ENCODE measurements at regions not wholly inside any gene's neighbourhood (a gene's known extent, or its start where the extent isn't known, plus 50 kb on each side); places are given as distances from the start of the nearest gene placed in this dataset.

DNA sequence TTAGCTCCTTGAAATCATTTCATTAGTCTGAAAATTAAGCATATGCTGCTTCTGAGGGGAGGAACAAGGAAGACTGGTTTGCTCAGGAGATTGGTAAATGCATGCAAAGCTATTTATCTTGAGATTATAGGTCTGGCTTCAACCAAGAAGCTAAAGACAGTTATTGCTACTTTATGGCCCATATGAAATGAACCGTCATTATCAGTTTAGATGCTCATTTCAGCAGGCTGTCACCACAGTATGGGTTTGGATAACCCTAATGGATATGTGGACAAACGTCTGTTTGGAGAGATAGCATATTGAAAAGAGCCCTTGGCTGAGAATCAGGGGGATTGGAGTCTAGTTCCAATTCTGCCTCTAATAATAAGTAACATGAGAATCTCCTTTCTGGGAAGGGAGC, 922.6 kb downstream of the TUSC7 start:
- in situ Hi-C loops (cut with HindIII; ENCODE audit: low pct_unique_long_range_greater_than_20kb, low sequenced_read_pairs): no loop called here
- no peak for DNase-seq (ENCODE audit: low read depth)

DNA sequence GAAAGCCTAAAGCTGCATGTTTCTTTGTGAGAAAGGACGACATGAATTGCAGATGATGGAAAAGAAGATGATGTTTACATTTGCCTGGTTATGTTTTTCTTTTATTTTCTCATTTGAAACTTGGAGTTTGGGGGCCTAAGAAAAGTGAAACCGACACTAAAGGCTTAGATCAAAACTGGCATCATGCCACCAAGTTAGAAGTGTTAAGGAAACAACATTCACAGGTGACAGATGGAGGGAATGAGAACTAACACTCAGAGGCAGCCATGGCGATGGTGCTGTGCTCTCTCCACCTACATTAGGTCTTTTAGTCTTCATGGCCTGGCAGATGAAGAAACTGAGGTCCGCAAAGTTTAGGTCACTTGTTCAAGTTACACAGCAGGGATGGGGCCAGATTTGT, 923.6 kb downstream of the TUSC7 start:
- no peak for DNase-seq (ENCODE audit: low read depth)
- in situ Hi-C loops (cut with HindIII; ENCODE audit: low pct_unique_long_range_greater_than_20kb, low sequenced_read_pairs): no loop called here

DNA sequence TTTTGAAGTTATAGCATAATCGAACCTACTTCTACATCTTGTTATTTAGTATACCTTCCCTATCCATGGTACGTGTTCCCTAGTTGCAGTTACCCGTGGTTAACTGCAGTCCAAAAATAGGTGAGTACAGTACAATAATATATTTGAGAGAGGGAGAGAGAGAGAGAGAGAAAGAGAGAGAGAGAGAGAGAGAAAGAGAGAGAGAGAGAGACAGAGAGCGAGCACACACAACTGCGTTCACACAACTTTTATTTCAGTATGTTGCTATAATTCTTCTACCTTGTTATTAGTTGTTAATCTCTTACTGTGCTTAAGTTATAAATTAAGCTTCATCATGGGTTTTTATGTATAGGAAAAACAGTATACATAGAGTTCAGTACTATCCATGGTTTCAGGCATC, 928.1 kb downstream of the TUSC7 start:
- in situ Hi-C loops (cut with HindIII; ENCODE audit: low pct_unique_long_range_greater_than_20kb, low sequenced_read_pairs): no loop called here
- no peak for DNase-seq (ENCODE audit: low read depth)

DNA sequence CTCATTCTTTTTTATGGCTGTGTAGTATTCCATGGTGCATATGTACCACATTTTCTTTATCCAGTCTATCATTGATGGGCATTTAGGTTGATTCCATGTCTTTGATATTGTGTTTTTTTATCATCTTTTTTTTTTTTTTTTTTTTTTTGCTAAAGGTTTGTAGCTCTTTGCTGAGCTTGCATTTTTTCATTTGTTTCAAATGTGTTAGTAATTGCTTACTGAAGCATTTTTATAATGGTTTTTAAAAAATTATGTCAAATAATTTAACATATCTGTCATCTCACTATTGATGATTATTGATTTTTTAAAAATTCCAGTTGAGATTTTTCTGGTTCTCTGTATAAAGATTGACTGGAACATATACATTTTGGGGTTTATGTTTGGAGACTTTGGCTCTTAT, 934.6 kb downstream of the TUSC7 start:
- in situ Hi-C loops (cut with HindIII; ENCODE audit: low pct_unique_long_range_greater_than_20kb, low sequenced_read_pairs): no loop called here

DNA sequence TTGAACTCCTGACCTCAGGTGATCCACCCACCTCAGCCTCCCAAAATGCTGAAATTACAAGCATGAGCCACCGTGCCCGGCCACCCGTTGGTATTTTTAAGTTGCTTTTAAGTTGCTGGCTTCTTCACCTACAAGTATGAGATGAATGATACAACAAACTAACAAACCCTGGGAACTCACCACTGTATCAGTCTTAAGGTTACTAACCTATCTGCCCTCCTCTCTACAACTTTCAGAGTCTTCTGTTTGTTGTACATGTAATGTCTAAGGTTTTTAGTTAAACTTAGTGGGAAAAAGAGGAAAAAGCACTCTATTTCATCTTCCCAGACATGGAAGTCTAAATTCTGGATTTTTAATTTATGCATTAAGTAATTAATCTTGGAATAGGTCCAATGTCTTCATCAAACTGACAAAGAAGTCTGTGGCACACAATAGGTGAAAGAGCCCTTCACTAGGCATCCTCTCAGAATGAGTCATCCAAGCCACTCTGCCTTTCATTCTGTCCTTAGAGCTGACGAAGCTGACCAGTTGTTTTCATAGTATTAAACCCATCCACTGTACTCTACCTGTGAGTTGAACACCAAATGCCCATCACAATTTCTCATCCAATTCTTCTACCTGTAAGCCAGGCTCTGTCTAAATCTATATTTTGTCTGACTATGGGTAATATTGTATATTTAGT, 936.1 kb downstream of the TUSC7 start:
- in situ Hi-C loops (cut with HindIII; ENCODE audit: low pct_unique_long_range_greater_than_20kb, low sequenced_read_pairs): no loop called here
- no peak for DNase-seq (ENCODE audit: low read depth)

More for the DNA sequence above, 934.6 kb downstream of the TUSC7 start:
- no peak for DNase-seq (ENCODE audit: low read depth)

DNA sequence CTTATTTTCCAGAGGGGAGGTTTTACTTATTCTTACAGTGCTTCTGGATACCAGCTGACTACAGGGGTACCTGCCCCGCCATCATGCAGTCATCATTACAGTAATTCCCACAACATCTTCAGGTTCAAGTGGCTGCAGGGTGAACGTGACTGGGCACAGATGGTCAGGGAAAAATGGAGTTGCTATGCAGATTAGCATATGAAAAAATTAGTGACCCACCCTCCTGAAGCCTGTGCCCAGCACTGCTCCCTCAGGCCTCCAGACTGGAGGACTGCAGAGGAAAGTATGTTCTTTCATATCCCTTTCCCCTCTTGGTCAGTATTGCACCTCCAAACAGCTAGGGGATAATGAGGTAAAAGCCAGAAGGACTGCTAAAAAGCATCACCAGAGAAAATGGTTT, 937.9 kb downstream of the TUSC7 start:
- in situ Hi-C loops (cut with HindIII; ENCODE audit: low pct_unique_long_range_greater_than_20kb, low sequenced_read_pairs): no loop called here
- DNase-seq (ENCODE audit: low read depth): no peak

DNA sequence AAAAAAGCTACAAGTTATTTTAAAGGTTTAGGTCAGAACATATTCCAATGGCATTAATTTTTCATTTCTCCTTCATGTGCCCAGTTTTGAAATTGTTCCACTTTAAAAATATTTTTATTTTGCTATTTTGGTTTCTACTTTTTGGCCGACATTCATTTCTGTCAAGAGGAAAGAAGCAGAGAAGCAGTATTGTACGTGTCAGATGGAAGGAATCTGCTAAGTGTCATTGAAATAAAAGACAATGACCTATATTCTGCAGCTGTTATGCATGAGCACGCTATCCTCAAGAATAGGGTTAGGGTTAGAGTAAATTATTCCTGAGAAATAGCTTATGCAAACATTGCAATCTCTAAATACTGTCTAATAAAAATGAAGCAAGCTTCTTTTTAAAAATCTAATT, 941.7 kb downstream of the TUSC7 start:
- in situ Hi-C loops (cut with HindIII; ENCODE audit: low pct_unique_long_range_greater_than_20kb, low sequenced_read_pairs): no loop called here
- no peak for DNase-seq (ENCODE audit: low read depth)

DNA sequence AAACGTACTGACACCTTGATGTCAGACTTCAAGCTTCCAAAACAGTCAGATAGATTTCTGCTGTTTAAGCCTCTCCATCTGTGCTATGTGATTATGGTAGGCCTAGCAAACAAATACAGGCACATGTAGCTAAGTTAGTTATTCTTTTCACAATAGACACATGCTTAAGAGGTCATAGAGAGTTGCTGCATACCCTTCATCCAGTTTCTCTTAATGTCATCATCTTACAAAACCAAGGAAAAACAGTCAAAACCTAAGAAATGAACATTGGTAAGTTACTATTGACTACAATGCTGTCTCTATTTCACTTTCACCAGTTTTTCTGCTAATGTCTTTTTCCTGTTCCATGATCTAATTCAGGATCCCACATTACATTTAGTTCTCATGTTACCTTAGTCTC, 946.8 kb downstream of the TUSC7 start:
- no peak for DNase-seq (ENCODE audit: low read depth)
- in situ Hi-C loops (cut with HindIII; ENCODE audit: low pct_unique_long_range_greater_than_20kb, low sequenced_read_pairs): no loop called here

DNA sequence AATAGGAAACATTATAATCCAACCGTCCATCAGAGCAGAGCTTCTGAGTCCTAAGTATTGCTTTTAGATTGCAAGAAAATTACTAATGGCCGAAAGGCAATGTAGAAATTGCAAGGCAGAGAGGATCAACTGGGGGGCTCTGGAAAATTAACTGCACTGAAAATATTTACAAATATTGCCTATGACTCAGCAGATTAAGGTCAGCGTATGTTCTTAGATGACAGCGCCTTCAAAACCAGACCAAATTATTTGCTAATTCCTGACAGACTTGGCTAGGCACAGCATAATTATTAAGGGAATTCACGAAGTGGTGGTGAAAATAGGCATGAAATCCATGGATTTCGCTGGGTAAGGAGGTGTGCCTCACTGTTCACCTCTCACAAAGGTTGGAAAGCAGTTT, 947.7 kb downstream of the TUSC7 start:
- DNase-seq (ENCODE audit: low read depth): no peak
- in situ Hi-C loops (cut with HindIII; ENCODE audit: low pct_unique_long_range_greater_than_20kb, low sequenced_read_pairs): no loop called here

DNA sequence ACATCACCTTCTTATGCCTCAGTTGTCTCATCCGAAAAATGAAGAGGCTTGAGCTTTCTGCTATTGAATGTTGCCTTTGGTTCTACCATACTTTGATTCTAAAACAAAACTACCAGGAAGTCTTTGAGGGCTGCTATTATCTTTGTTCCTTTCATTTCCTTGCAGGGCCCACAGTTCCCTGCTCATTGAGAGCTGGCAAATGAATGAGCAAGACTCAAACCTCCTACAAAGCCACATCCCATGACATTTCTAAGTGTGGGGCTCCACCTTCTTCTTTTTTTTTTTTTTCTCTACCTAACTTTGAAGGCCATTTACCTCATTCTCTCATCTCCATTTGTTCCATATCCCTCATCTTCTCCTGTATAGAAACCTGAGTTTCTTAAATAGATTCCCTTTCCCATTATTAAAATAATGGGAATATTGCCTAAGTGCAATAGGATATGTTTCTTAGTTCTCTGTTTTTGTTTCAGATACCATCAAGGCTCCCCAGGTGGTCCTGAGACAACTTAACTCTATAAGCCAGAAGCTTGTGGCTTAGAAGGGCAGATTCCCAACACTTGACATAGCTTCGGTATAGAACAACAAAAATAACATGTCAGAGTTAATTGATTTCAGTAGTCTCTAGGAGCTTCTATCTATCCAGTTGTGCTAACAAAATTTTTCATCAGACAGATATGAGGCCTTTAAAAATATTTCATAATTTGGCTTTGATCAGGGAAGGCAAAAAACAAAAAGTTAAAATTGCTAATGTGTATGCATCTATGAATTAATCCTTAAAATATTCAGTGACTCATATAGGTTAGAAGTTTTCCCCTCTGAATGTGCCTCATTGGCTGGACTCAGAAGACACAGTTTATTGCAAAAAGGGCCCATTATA, 951.6 kb downstream of the TUSC7 start:
- no peak for DNase-seq (ENCODE audit: low read depth)
- in situ Hi-C loops (cut with HindIII; ENCODE audit: low pct_unique_long_range_greater_than_20kb, low sequenced_read_pairs): no loop called here

DNA sequence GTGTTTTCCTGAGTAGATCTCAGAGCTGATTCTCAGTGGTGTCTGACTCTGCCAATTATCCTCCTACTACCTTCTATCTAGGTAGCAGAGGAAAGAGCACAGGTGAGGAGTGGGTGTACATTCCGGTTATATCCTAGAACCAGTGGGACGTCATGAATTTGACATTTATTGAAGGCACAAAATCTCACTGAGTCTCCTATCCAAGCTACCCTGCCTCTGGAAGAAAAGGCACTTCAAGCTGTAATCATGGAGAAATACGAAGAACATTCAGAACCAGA, 952.2 kb downstream of the TUSC7 start:
- DNase-seq (ENCODE audit: low read depth): no peak
- in situ Hi-C loops (cut with HindIII; ENCODE audit: low pct_unique_long_range_greater_than_20kb, low sequenced_read_pairs): no loop called here

DNA sequence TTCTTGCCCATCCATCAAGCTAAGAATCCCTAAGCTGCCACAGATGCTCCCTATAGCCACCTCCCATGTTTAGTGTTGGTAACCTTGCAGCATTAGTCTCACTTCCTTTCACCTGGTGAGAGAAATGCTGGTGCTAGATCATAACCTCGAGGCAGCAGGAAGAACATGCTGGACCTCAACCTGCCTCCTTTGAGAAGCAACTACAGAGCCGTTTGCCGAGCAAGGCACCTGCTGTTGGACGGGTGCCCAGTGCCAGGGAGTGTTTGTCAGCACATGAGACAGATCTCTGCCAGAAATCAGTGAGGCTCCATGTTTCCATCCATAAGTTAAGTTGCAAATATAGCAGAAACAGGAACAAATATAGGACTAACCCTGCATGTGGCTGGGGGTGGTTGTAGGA, 955.7 kb downstream of the TUSC7 start:
- no peak for DNase-seq (ENCODE audit: low read depth)
- in situ Hi-C loops (cut with HindIII; ENCODE audit: low pct_unique_long_range_greater_than_20kb, low sequenced_read_pairs): no loop called here

DNA sequence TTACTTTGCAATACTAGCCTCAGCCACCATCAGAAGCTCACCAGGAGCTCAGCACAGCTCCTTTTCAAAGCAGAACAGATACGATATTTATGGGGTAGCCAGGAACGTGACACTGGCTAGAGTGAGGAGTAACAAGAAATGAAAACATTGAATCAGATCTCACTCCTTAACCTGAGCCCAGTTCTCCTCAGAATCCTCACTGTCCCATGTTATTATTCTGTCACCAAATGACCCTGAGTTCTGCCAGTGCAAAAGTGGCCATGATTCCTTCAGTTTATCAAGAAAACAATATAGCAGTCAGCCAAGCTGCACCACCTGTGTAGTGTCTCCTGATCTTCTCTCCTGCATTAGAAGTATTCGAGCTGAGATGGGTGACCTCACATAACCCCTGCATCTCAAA, 956.7 kb downstream of the TUSC7 start:
- in situ Hi-C loops (cut with HindIII; ENCODE audit: low pct_unique_long_range_greater_than_20kb, low sequenced_read_pairs): no loop called here
- no peak for DNase-seq (ENCODE audit: low read depth)

DNA sequence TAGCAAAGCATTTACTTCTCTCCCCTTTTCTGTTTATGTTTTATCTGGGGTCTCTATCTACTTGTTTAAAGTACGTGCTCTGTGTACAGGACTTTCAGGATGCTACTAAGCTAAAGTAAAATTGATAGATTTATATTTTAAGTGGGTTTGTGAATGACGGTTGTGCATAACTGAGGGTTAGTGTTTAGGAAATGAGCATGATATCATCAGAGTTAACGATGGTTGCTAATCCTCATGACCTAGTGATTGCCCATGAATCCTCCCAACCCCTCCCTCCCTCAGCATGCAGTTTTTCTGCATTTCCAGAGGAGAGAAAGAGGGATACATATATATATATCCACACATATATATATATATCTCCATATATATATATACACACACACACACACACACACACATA, 957.2 kb downstream of the TUSC7 start:
- DNase-seq (ENCODE audit: low read depth): no peak
- in situ Hi-C loops (cut with HindIII; ENCODE audit: low pct_unique_long_range_greater_than_20kb, low sequenced_read_pairs): no loop called here

DNA sequence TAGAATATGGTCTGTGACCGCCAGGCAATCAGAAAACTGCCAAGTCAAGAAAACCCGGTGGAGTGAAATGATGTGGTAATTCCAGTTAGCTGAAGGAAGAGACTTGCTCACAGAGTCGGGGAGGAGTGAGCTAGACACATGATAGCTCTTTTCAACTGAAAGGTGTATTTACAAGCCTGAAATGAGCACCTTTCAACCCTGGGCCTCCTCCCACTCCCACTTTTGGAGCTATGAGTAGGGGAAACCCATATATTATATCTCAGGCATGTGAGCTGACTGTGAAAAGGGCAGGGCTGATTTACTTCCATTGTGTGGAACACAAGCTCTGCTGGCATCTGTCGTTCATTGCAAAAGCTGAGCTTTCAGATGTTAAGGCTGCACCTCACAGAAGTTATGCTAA, 960.2 kb downstream of the TUSC7 start:
- in situ Hi-C loops (cut with HindIII; ENCODE audit: low pct_unique_long_range_greater_than_20kb, low sequenced_read_pairs): no loop called here
- no peak for DNase-seq (ENCODE audit: low read depth)

DNA sequence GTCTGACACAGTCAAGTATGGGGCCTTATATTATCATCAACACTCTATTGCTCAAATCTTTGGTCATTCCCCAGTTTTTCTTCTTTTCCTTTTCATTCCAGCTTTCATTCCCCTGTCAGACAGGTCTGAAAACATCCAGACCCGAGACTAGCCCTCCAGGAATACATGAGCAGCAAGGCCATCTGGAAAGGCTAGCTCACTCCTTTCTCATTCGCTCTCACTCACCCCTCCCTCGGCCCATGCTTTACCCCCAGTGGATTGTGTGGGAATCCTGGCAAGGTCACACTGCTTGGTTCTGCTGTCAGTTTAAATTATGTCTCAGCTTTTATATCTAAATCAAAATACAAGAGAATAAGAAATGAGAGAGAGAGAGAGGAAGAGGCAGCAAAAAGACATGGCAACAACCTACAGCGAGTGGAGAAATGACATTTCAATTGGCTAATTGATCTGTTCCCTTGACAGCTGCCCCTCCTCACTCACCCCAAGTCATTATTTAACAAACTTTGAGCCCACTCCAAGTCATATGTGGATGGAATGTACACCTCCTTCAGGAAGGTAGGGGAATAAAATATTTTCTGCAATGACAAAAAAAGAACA, 962.2 kb downstream of the TUSC7 start:
- DNase-seq (ENCODE audit: low read depth): no peak
- in situ Hi-C loops (cut with HindIII; ENCODE audit: low pct_unique_long_range_greater_than_20kb, low sequenced_read_pairs): no loop called here

DNA sequence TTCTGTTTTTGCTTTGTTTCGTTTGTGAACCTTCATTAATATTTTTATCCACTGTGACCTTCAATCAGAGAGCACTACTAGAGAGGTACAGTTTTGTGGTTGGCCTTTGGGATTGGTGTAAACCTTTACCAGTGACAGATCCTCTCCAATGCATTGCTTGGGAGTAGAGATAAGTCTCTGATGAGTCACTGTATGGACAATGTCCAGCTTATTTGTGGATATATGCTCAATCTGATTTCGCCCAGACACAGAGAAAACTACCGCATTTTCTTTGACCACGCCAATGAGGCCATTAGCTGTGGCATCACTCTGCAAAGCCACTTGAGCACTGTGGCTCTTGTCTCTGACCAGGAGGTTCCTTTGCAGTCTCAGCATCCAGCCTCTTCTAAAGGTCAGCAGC, 964.7 kb downstream of the TUSC7 start:
- in situ Hi-C loops (cut with HindIII; ENCODE audit: low pct_unique_long_range_greater_than_20kb, low sequenced_read_pairs): no loop called here
- no peak for DNase-seq (ENCODE audit: low read depth)

DNA sequence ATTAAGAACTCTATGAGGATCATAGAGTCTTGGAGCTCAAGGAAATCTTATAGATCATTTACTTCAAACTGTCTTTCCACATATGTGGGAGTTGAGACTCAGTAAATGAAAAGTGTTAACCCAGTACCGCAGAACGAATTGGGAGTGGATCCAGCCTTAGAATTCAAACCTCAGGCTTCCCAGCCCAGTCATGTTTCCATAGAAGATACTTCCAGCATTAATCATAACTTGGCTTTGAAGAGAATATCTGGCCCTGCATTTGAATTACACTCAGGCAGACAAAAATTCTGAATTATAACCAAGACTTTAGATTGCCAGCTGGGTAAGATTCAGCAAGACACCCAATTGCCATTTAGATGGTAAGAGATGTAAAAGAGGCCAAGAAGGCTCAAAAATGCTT, 972.0 kb downstream of the TUSC7 start:
- no peak for DNase-seq (ENCODE audit: low read depth)

DNA sequence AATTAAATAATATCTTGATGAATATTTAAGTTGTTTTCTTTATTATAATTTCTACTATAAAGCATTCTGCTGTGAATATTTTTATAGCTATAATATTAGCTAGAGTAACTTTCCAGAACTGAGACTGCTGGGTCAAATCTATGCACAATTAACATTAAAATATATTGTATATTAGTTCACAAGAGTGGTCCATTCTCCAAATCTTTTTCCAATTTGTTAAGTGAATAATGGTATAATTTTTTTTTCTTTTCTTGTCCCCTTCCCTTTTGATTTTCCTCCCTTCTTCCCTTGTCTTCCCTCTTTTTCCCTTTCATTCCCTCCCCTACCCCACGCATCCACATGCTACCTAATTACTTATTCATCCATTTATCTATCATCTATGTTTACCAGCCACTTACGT, 977.5 kb downstream of the TUSC7 start:
- DNase-seq (ENCODE audit: low read depth): no peak
- in situ Hi-C loops (cut with HindIII; ENCODE audit: low pct_unique_long_range_greater_than_20kb, low sequenced_read_pairs): no loop called here

More for the DNA sequence above, 972.0 kb downstream of the TUSC7 start:
- in situ Hi-C loops (cut with HindIII; ENCODE audit: low pct_unique_long_range_greater_than_20kb, low sequenced_read_pairs): no loop called here

DNA sequence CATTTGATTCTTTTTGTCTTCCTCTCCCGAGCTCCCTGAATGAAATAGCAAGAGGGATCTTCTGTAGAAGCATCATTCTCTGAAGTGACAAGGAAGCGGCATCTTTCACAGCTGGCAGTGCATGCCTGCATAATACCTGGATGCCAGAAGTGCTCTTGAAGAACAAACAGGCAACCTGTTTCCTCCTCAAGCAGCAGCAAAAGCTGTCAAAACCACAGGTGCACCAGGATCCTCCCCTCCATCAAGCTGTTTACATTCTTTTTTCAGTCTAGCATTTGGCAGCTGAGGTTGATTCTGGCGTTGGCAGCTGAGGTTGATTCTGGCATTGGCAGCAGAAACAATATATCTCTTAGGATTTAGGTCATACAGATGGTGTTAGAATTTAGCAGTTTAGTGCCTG, 979.0 kb downstream of the TUSC7 start:
- no peak for DNase-seq (ENCODE audit: low read depth)
- in situ Hi-C loops (cut with HindIII; ENCODE audit: low pct_unique_long_range_greater_than_20kb, low sequenced_read_pairs): no loop called here
